IPS-18c (cell line): ENCODE measurements at regions not wholly inside any gene's neighbourhood (a gene's known extent, or its start where the extent isn't known, plus 50 kb on each side); places are given as distances from the start of the nearest gene placed in this dataset.
A peak's percentile ranks its signal among the peaks of the same experiment; 100 is the strongest.
"Not testable (repeated sequence)": the region's sequence is repeated elsewhere in the genome, so short reads cannot be mapped to it uniquely, and the experiment has no call there.

Source experiments
- H3K4me3 ChIP-seq: 2 replicates; pipeline ENCODE4 v1.7.0; 2013; ENCODE audit warnings: low read depth, mild to moderate bottlenecking, low read length, moderate library complexity; ENCODE audit not compliant: insufficient read depth
- H3K9me3 ChIP-seq: one replicate; pipeline ENCODE4 v1.6.1; 2013; ENCODE audit warnings: mild to moderate bottlenecking, low read length, moderate library complexity; ENCODE audit not compliant: control insufficient read depth, insufficient read depth

- Histone ChIP-seq H3K9me3 (no peaks in the 10 kb centered on the region), H3K4me3 (no peak overlapping the region)
These were observed 131.5 kb upstream of the PTPN3 start for GRCh38 chr9:109629615-109630014.

GRCh38 chr9:109632817-109633216 lies 134.7 kb upstream of the PTPN3 start:
- H3K9me3 ChIP-seq, result no peaks in the 10 kb centered on the region
- no peak overlapping the region for H3K4me3 ChIP-seq

- Histone ChIP-seq H3K9me3 (peaks cover 2% of the 10 kb centered on the region), H3K4me3 (peak overlapping the region; percentile 64)
These were observed 140.1 kb upstream of the PALM2AKAP2 start for GRCh38 chr9:109639674-109640579.

GRCh38 chr9:109640580-109641371 lies 139.2 kb upstream of the PALM2AKAP2 start:
- H3K9me3 ChIP-seq, result peaks cover 2% of the 10 kb centered on the region
- peak overlapping the region; percentile 64 for H3K4me3 ChIP-seq

- Histone ChIP-seq H3K9me3 (peaks cover 2% of the 10 kb centered on the region), H3K4me3 (peak overlapping the region; percentile 64; the same call in 1 of the 2 replicates)
These were observed 138.7 kb upstream of the PALM2AKAP2 start for GRCh38 chr9:109641372-109641659.

GRCh38 chr9:109652112-109652511 lies 127.9 kb upstream of the PALM2AKAP2 start:
- Histone ChIP-seq H3K4me3 (no peak overlapping the region), H3K9me3 (no peaks in the 10 kb centered on the region)

GRCh38 chr9:109652971-109653370 lies 127.0 kb upstream of the PALM2AKAP2 start:
- Histone ChIP-seq H3K9me3 (no peaks in the 10 kb centered on the region), H3K4me3 (no peak overlapping the region)

- Histone ChIP-seq H3K4me3 (no peak overlapping the region), H3K9me3 (no peaks in the 10 kb centered on the region)
These were observed 126.5 kb upstream of the PALM2AKAP2 start for GRCh38 chr9:109653470-109653869.

- H3K4me3 ChIP-seq, H3K9me3 ChIP-seq: not testable (repeated sequence)
These were observed 116.0 kb upstream of the PALM2AKAP2 start for GRCh38 chr9:109663978-109664377.

GRCh38 chr9:109665736-109666135 lies 114.3 kb upstream of the PALM2AKAP2 start:
- not testable (repeated sequence) for H3K4me3 ChIP-seq, H3K9me3 ChIP-seq

GRCh38 chr9:109681301-109681700 lies 98.7 kb upstream of the PALM2AKAP2 start:
- H3K4me3 ChIP-seq, result no peak overlapping the region

GRCh38 chr9:109682227-109682626 lies 97.8 kb upstream of the PALM2AKAP2 start:
- no peaks in the 10 kb centered on the region for H3K9me3 ChIP-seq
- H3K4me3 ChIP-seq, result no peak overlapping the region

More at GRCh38 chr9:109681301-109681700, 98.7 kb upstream of the PALM2AKAP2 start:
- no peaks in the 10 kb centered on the region for H3K9me3 ChIP-seq

- Histone ChIP-seq H3K9me3 (no peaks in the 10 kb centered on the region), H3K4me3 (no peak overlapping the region)
These were observed 96.5 kb upstream of the PALM2AKAP2 start for GRCh38 chr9:109683521-109683920.

- no peak overlapping the region for H3K4me3 ChIP-seq
- H3K9me3 ChIP-seq, result no peaks in the 10 kb centered on the region
These were observed 90.3 kb upstream of the PALM2AKAP2 start for GRCh38 chr9:109689701-109690100.

GRCh38 chr9:109699019-109699418 lies 81.0 kb upstream of the PALM2AKAP2 start:
- Histone ChIP-seq H3K9me3 (no peaks in the 10 kb centered on the region), H3K4me3 (no peak overlapping the region)

GRCh38 chr9:109704546-109704945 lies 75.5 kb upstream of the PALM2AKAP2 start:
- Histone ChIP-seq H3K9me3 (no peaks in the 10 kb centered on the region), H3K4me3 (no peak overlapping the region)

GRCh38 chr9:109705515-109705914 lies 74.5 kb upstream of the PALM2AKAP2 start:
- no peak overlapping the region for H3K4me3 ChIP-seq
- no peaks in the 10 kb centered on the region for H3K9me3 ChIP-seq

- no peaks in the 10 kb centered on the region for H3K9me3 ChIP-seq
- no peak overlapping the region for H3K4me3 ChIP-seq
These were observed 72.6 kb upstream of the PALM2AKAP2 start for GRCh38 chr9:109707355-109707754.
